H1 (cell line): ENCODE measurements at regions not wholly inside any gene's neighbourhood (a gene's known extent, or its start where the extent isn't known, plus 50 kb on each side); places are given as distances from the start of the nearest gene placed in this dataset.

ENCODE experiments used
- CTCF ChIA-PET: fragments of 300-600 bp; sonication (Branson Sonifier 250); formaldehyde crosslinking; loops from one replicate; lab custom pipeline; 2021; ENCODE audit not compliant: partially characterized antibody; lab: Charles Lee
- POLR2A ChIA-PET: fragments of 300-600 bp; sonication (Branson Sonifier 250); formaldehyde crosslinking; loops from one replicate; lab custom pipeline; 2021; ENCODE audit warnings: inconsistent platforms; ENCODE audit not compliant: partially characterized antibody; lab: Charles Lee
- DNase-seq, 2 experiments: peaks; one replicate each; pipeline versions ENCODE4 v3.0.0 to v3.0.0-alpha.2; 2010 to 2022; ENCODE audit warnings: low spot score in 2 of 2, low read depth in 1 of 2, mixed read lengths in 1 of 2
- FAIRE-seq: peaks from 2 replicates; lab custom pipeline; 2011; peaks lifted over from hg19 to GRCh38; lab: Jason Lieb, UNC
- H2AFZ ChIP-seq: 2 replicates; pipeline ENCODE4 v1.8.1; 2012; ENCODE audit warnings: low read length, inconsistent platforms
- H2AK5ac ChIP-seq: 2 replicates; pipeline ENCODE4 v1.6.1; 2013; ENCODE audit warnings: low read depth, low read length
- H2BK120ac ChIP-seq: replicated peaks from 2 replicates; pipeline ENCODE3; 2013; ENCODE audit warnings: low read depth, low read length, inconsistent platforms
- H2BK12ac ChIP-seq: 2 replicates; pipeline ENCODE4 v1.6.1; 2013; ENCODE audit warnings: low read depth, low read length
- H2BK15ac ChIP-seq: 2 replicates; pipeline ENCODE4 v1.6.1; 2013; ENCODE audit warnings: low read length
- H2BK20ac ChIP-seq: 2 replicates; pipeline ENCODE4 v1.6.1; 2013; ENCODE audit warnings: low read length
- H2BK5ac ChIP-seq: 2 replicates; pipeline ENCODE4 v1.6.1; 2013; ENCODE audit warnings: low read depth, low read length
- H3K14ac ChIP-seq: 2 replicates; pipeline ENCODE4 v1.6.1; 2013; ENCODE audit warnings: inconsistent platforms; ENCODE audit not compliant: insufficient read length
- H3K18ac ChIP-seq: 2 replicates; pipeline ENCODE4 v1.6.1; 2013; ENCODE audit warnings: low read length; ENCODE audit errors: extremely low read depth
- H3K23ac ChIP-seq: 2 replicates; pipeline ENCODE4 v1.6.1; 2013; ENCODE audit warnings: inconsistent platforms; ENCODE audit not compliant: insufficient read length
- H3K23me2 ChIP-seq: 2 replicates; pipeline ENCODE4 v1.6.1; 2013; ENCODE audit warnings: low read depth, low read length
- H3K27ac ChIP-seq: 2 replicates; pipeline ENCODE4 v1.6.1; 2011; ENCODE audit warnings: low read depth, low read length, inconsistent platforms
- H3K27me3 ChIP-seq, 4 experiments: replicated peaks in 1 of 4; 1 replicate in 1 of 4; 2 replicates in 3 of 4; pipeline versions ENCODE4 v1.6.1 to v1.8.1; 2011 to 2013; ENCODE audit warnings: low read length in 3 of 4, mild to moderate bottlenecking in 3 of 4, inconsistent platforms in 2 of 4, mixed read lengths in 2 of 4, moderate library complexity in 1 of 4; ENCODE audit not compliant: control insufficient read depth in 3 of 4, insufficient read depth in 3 of 4; ENCODE audit errors: extremely low read depth in 1 of 4
- H3K36me3 ChIP-seq, 4 experiments: 2 replicates each; pipeline versions ENCODE4 v1.6.1 to v1.8.1; 2011 to 2013; ENCODE audit warnings: mild to moderate bottlenecking in 4 of 4, low read length in 3 of 4, moderate library complexity in 2 of 4, control low read depth in 1 of 4, inconsistent platforms in 1 of 4; ENCODE audit not compliant: insufficient read depth in 4 of 4, control insufficient read depth in 2 of 4
- H3K4ac ChIP-seq: replicated peaks from 2 replicates; pipeline ENCODE3; 2013; ENCODE audit warnings: low read length, low read depth, mixed read lengths, inconsistent platforms; ENCODE audit not compliant: insufficient read length
- H3K4me1 ChIP-seq, 4 experiments: replicated peaks in 1 of 4; 1 replicate in 1 of 4; 2 replicates in 3 of 4; pipeline versions ENCODE4 v1.6.1 to v1.8.1; 2011 to 2013; ENCODE audit warnings: low read length in 3 of 4, inconsistent platforms in 2 of 4, mixed read lengths in 1 of 4; ENCODE audit not compliant: insufficient read depth in 4 of 4, control insufficient read depth in 3 of 4
- H3K4me2 ChIP-seq, 2 experiments: 2 replicates each; pipeline versions ENCODE4 v1.6.1 to v1.8.1; 2011 to 2013; ENCODE audit warnings: low read depth in 2 of 2, low read length in 2 of 2, control low read depth in 1 of 2, inconsistent platforms in 1 of 2, mild to moderate bottlenecking in 1 of 2; ENCODE audit not compliant: insufficient read depth in 1 of 2
- H3K4me3 ChIP-seq, 4 experiments: fragments of 200-600, 300-600 bp in 1 of 4; sonication (generic), shearing (Covaris generic), sonication (Bioruptor Twin) in 1 of 4; 2 replicates each; pipeline versions ENCODE4 v1.5.1 to v1.8.1; 2011 to 2016; ENCODE audit warnings: low read length in 4 of 4, low read depth in 3 of 4, control low read depth in 2 of 4, inconsistent platforms in 2 of 4, mild to moderate bottlenecking in 2 of 4, mixed read lengths in 1 of 4, moderate library complexity in 1 of 4; ENCODE audit not compliant: insufficient read depth in 2 of 4; ENCODE audit errors: extremely low read depth in 1 of 4
- H3K56ac ChIP-seq: replicated peaks from 2 replicates; pipeline ENCODE3; 2013; ENCODE audit warnings: low read depth, mild to moderate bottlenecking, mixed read lengths, low read length, inconsistent platforms; ENCODE audit not compliant: insufficient read length
- H3K79me1 ChIP-seq: 2 replicates; pipeline ENCODE4 v1.6.1; 2013; ENCODE audit warnings: low read depth, low read length, control low read depth
- H3K79me2 ChIP-seq, 2 experiments: 2 replicates each; pipeline versions ENCODE4 v1.6.1 to v1.8.1; 2012 to 2013; ENCODE audit warnings: low read length in 2 of 2, mild to moderate bottlenecking in 2 of 2, inconsistent platforms in 1 of 2; ENCODE audit not compliant: insufficient read depth in 2 of 2, control insufficient read depth in 1 of 2
- H3K9ac ChIP-seq, 4 experiments: replicated peaks in 1 of 4; 1 replicate in 1 of 4; 2 replicates in 3 of 4; pipeline versions ENCODE4 v1.6.1 to v1.8.1; 2011 to 2013; ENCODE audit warnings: low read depth in 3 of 4, low read length in 3 of 4, control low read depth in 2 of 4, mild to moderate bottlenecking in 2 of 4, moderate library complexity in 2 of 4, inconsistent platforms in 1 of 4; ENCODE audit errors: extremely low read depth in 1 of 4
- H3K9me3 ChIP-seq, 2 experiments: 2 replicates each; pipeline versions ENCODE4 v1.6.1 to v1.8.1; 2012 to 2013; ENCODE audit warnings: mild to moderate bottlenecking in 2 of 2, moderate library complexity in 2 of 2, control low read depth in 1 of 2, inconsistent platforms in 1 of 2, low read depth in 1 of 2, low read length in 1 of 2, mixed read lengths in 1 of 2; ENCODE audit not compliant: insufficient read depth in 2 of 2
- H4K20me1 ChIP-seq, 2 experiments: replicated peaks in 1 of 2; 2 replicates each; pipeline versions ENCODE3 to v1.8.1; 2011 to 2013; ENCODE audit warnings: inconsistent platforms in 2 of 2, low read length in 2 of 2, mild to moderate bottlenecking in 1 of 2; ENCODE audit not compliant: insufficient read depth in 2 of 2, control insufficient read depth in 1 of 2
- H4K5ac ChIP-seq: 2 replicates; pipeline ENCODE4 v1.6.1; 2013; ENCODE audit warnings: low read length, low read depth, mixed read lengths, inconsistent platforms; ENCODE audit not compliant: insufficient read length
- H4K8ac ChIP-seq: 2 replicates; pipeline ENCODE4 v1.8.0; 2013; ENCODE audit warnings: mild to moderate bottlenecking, moderate library complexity, low read length, inconsistent platforms; ENCODE audit not compliant: insufficient read depth; ENCODE audit errors: extremely low read depth
- H4K91ac ChIP-seq: replicated peaks from 2 replicates; pipeline ENCODE3; 2013; ENCODE audit warnings: low read length, mixed read lengths, inconsistent platforms; ENCODE audit not compliant: insufficient read length
- WGBS, 2 experiments: shearing (Covaris generic) in 1 of 2; methylation state at CpG; one replicate each; pipeline versions ENCODE4 v1.1.6 to v1.1.7; 2013 to 2015; ENCODE audit warnings: low lambda C conversion rate in 2 of 2, mixed read lengths in 2 of 2, inconsistent platforms in 1 of 2, low coverage in 1 of 2, missing lambda C conversion rate in 1 of 2; ENCODE audit not compliant: insufficient replicate concordance in 2 of 2, insufficient coverage in 1 of 2, insufficient read length in 1 of 2; ENCODE audit errors: extremely low coverage in 1 of 2, missing lambda C conversion rate in 1 of 2; 5-methylcytosine and 5-hydroxymethylcytosine counted together
- TF ChIP-seq, protein P1 (sequence below): IDR thresholded peaks from 2 replicates; pipeline ENCODE4 v1.6.1; 2011; ENCODE audit warnings: low read depth, mild to moderate bottlenecking, low read length; ENCODE audit not compliant: insufficient read depth

DNA sequence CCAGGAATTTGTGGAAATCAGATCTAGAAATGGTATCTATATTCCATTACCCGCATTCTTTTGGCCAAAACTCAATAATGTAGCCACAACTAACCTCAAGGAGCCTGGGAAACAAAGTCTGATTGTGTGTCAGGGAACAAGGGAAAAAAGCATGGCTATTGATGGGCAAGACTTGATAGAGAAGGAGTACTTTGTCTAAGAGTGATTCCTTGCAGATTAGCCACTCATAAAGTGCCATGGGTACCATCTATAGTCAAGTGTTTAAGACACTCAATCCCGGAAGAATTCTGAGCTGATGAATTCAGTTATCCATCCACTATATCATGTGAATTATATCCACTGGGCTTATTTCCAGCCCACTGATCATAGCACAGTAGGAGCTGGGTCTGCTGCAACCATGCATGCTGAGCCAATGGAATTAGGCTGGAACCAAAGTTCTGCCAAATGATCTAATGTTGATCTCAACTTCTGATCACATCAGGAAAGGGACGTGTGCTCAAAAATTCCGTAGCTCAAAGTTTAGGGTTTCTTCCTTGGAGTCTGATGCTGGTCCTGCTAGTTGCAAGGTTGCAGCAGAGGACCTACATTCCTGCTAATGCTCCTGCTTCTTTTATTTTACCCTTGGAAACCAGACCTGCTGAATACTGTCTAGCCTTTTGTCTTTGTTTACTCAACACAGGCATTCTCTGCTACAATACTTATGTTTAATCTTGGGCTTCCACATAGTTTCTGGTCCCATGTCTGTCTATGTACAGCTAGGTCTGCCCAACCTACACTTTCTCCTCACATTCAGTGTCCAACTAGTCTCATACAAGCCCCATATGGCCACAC lies 629.7 kb downstream of the IRS1 start:
- TF ChIP-seq, protein P1, sequence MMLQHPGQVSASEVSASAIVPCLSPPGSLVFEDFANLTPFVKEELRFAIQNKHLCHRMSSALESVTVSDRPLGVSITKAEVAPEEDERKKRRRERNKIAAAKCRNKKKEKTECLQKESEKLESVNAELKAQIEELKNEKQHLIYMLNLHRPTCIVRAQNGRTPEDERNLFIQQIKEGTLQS = no peak
- TF ChIP-seq, all 59 proteins: peak for 0
- Histone ChIP-seq H4K91ac (no peak overlapping the region), H4K5ac (no peak overlapping the region), H4K8ac (no peak overlapping the region), H3K79me2 (no peaks in the 10 kb centered on the region), H3K36me3 (no peaks in the 10 kb centered on the region), H2BK12ac (no peak overlapping the region), H3K9ac (no peak overlapping the region), H3K9me3 (0 out of 4 replicates have a peak, but pooled peaks cover 0 to 4% of the 10 kb centered on the region in 2 experiments), H3K23ac (no peak overlapping the region), H3K18ac (no peak overlapping the region), H2BK5ac (no peak overlapping the region), H3K23me2 (no peaks in the 10 kb centered on the region), H3K27ac (no peak overlapping the region), H3K79me1 (no peaks in the 10 kb centered on the region), H2BK15ac (peak overlapping the region; percentile 83; the same call in 1 of the 2 replicates), H3K14ac (no peak overlapping the region), H4K20me1 (no peaks in the 10 kb centered on the region), H3K4me1 (peaks cover 0 to 2% (median 0%) of the 10 kb centered on the region in 4 experiments; a peak in 1 of 7 replicates), H2BK20ac (no peak overlapping the region), H3K56ac (no peak overlapping the region), H2AFZ (no peak overlapping the region), H2BK120ac (no peak overlapping the region), H3K4me3 (no peak overlapping the region), H3K4ac (no peak overlapping the region), H3K27me3 (no peaks in the 10 kb centered on the region), H3K4me2 (no peak overlapping the region), H2AK5ac (no peak overlapping the region)
- ChIA-PET POLR2A (no interaction called here), CTCF (interaction anchor here (0.7 to 2.2 kb wide), 5 partner anchors 14 to 632 kb away, joined by 3 to 8 read pairs (median 4); no protein-coding TSS in a partner anchor)
- WGBS, 2 experiments = 89% methylated on average over 4 of the region's 4 CpGs; no CpG with 5 or more reads in 1 of the 2 experiments
- DNase-seq (no peak), FAIRE-seq (no peak)
